ENCODE measurements at regions not wholly inside any gene's neighbourhood (a gene's known extent, or its start where the extent isn't known, plus 50 kb on each side); places are given as distances from the start of the nearest gene placed in this dataset.
"Not testable (repeated sequence)": the region's sequence is repeated elsewhere in the genome, so short reads cannot be mapped to it uniquely, and the experiment has no call there.

GRCh38 chr10:30728766-30729165 is 99.2 kb upstream of the LYZL2 start:
- DNase-seq = no peak

DNA sequence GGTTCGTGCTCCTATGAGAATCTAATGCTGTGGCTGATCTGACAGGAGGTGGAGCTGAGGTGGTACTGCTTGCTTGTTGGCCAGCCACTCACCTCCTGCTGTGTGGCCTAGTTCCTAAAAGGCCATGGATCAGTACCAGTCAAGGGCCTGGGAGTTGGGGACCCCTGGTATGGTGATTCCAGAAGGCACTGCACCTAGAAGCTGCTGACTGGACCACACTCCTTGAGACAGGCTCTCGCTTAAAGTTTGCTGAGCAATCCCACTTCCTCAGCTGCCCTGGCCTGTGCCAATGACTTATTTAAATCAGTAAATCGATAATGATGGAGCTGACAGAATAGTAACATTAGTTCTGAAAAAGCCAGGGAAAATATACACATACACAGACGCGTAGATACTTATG is 98.6 kb upstream of the LYZL2 start:
- no peak for DNase-seq

DNA sequence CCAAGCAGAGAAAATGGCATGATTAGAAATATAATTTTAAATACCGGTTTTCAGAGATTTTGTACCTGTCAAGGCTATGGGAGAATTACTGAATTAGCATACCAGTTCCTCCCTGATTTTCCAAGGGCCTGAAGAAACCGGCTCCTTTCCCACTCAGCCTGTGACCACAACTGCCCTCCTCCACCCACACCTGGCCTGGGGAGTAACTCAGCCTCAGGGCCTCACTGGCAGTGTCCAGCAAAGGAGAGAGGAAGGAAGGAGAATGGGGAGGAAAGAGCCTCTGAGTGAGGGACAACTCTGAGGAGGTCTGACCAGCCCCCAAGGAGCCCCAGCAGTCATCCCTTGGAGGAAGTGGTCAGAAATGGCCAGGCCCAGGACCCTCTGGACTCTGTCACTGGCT is 98.0 kb upstream of the LYZL2 start:
- no peak for DNase-seq

DNA sequence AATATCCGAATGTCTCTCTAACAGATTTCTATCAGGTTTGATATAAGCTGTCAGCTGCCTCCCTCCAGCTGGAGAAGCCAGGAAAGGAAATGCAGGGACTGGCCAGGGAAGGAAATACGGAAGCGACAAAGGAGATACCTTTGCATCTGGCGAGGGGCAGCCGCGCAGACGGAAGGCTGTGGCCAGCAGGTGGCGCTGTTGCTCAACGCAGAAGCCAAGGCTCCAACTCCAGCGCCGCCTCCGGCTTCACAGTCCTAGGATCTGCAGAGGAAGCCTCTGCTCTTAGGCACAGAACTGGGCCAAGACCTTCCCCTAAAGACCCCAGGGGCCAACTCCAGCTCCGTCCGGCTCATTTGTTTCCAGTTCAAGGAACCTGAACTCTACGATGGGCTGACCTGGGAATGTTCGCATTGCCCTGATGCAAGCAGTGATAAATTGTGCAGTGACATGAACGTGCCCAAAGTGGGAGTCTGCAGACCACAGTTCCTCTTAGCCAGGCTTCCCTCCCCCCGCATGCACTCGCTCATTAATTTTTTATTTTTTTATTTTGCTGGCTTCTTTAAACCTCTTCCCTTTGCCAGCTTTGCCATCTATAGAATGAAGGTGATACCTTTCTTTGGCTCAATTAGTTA is 97.3 kb upstream of the LYZL2 start:
- peak; percentile 6 to 65 for DNase-seq

DNA sequence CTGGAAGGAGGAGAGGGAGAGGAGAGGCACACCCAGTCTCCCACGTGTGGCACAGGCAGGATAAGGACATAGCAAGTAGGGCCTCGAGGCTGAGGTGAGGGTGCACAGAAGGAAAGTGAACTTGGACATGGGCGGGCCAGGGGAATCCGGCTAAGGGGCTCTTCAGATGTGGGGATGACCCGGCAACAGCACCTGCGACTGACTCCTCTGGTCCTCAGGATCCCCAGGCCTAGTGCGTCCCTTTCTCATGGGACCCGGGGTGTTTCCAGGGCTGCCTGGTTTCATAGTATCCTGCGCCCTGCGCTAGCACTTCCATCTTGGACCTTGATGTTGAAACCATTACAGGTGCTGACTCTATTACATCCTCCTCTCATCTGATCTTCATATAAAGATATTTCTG is 96.1 kb upstream of the LYZL2 start:
- DNase-seq = no peak

DNA sequence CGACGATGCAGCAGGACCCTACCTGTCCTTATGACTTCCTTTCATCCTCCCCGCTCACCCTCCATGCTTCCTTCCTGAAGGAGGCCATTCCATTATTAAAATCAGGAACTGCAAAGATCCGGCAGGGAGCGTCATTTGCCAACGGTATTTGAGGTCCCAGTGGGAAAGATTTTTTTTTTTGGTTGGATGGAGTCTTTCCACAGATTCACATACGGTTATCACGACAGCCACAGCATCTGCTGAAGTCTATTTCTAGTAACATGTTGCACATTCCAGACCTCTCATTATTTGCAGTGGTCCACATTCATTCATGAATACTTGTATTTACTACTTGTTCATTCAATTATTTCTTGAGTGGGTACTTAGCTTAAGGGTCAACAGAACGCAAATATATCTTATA is 94.7 kb upstream of the LYZL2 start:
- DNase-seq = no peak

GRCh38 chr10:30722956-30723620 is 93.5 kb upstream of the LYZL2 start:
- DNase-seq = no peak

DNA sequence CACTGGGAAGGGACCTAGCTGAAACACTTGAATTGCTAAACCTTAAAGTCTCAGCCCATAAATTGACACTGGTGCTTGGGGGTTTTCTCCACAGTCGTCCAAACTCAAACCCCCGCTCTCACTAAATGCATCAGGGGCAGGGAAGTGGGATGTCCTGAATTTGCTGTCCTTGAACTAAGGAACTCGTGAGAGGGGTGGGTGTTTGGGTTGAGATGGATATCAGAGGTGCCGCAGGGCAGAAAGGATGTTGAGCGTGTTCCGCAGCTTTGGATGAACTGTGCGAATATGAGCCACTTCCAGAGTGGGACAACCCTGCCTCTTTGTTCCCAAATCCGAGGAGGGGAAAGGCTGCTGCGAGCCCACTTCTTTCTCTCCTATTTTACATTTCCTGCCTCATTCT is 90.3 kb upstream of the LYZL2 start:
- DNase-seq = no peak

- DNase-seq = no peak
These were observed 80.3 kb upstream of the LYZL2 start for GRCh38 chr10:30709700-30710358.

DNA sequence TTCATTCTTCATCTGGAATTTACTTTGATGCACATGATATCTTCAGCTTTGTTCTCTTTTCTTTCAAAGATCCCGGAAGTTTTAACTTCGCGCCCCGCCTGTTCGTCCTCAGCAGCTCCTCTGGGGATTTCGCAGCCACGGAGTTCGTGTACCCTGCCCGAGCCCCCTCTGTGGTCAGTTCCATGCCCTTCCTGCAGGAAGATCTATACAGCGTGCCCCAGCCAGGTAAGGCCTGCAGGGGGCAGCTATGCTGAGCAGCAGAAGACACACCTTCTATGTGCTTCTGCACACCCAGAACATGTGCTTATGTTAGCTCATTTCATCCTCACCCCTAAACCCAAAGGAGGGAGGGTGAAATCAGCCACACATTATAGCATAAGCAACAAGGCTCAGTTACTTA is 79.7 kb upstream of the LYZL2 start:
- DNase-seq = no peak

DNA sequence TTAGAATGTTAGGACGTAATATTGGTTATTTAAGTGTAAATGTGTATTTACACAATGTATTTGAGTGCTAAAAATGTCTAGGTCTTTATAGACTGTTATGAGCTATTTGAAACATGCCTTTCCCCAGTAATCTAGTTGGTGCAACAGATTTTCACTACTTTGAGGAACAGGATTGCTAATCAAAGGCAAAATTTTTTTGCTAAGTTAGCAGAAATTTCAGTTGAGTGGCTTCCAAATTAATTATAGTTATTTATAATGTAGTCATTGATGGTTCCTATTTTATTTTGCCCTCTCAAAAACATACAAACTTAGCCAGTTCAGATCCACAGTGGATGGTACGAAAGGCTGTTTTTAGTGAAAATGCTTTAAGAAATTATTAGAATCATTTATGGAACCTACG is 78.7 kb upstream of the LYZL2 start:
- DNase-seq = no peak

- not testable (repeated sequence) for DNase-seq
These were observed 76.6 kb upstream of the LYZL2 start for GRCh38 chr10:30706189-30706588.

- no peak for DNase-seq
These were observed 76.1 kb upstream of the LYZL2 start for GRCh38 chr10:30705625-30706149.

DNA sequence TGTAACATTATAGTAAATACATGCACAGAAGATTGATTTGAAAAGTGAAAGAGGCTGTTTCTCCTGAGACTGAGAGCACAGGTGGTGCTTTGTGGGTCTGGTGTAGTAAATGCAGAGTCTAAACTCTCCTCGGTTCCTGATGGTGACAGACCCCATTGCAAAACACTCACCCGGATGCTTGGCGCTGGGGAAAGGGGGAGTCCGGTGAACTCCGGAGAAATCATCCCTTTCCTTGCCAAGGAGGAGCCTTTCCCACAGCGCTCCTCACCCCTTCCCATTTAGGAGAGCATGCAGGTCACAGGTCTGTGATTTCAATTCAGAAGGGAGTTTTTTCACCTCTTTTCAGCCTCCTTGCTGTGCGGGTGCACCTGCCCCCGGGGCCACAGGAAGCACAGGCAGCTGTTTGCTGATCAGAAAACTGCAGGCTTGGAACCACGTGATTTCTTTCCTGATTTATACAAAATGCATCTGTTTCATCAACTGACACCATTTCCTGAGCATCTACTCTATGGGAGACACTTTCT is 75.6 kb upstream of the LYZL2 start:
- DNase-seq = no peak

DNA sequence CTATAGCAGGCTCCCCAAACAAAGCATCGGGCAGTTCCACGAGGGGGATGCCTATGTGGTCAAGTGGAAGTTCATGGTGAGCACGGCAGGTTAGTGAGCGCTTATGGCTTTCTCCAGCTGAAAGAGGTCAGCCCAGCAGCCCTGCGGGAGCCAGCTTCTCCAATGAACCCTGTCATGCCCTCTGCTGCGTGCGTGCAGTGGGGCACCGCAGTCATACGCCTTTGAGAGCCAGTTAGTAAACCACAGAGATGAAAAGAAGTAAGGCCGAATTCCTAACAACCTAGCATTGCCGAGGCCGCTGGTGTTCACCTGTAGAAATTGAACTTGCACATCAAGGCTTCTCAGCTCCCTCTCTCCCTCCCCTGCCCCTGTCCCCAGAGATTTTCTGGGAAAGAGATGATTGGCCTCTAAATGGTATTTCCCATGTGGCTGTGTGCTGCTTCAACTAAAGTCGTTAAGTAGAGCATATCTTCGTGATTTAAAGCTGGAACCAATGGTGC is 75.1 kb upstream of the LYZL2 start:
- not testable (repeated sequence) for DNase-seq

DNA sequence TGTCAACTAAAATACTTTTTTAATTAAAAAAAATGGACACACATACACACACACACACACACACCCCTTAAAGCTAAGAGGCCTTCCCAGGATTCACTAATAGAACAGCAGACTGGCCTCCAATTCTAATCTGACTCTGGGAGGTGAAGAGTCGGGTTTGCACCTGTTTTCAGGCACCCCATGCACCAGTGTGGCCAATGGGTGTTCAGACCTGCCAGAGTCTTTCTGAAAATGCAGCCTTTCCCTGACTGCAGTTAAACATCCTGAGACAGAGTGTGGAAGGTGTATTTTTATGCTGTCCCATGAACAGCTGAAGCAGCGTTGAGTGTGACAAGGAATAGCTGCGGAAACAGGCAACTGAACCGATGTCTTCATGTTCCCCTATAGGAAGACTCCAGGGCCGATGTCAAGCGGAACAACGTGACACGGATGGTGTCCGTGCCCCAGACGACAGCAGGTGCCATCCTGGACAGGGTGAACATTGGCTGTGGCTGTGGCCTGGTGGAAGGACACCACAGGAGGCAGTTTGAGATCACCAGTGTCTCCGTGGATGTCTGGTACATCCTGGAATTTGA is 74.6 kb upstream of the LYZL2 start:
- DNase-seq = no peak

- DNase-seq = not testable (repeated sequence)
These were observed 73.9 kb upstream of the LYZL2 start for GRCh38 chr10:30703446-30703845.

DNA sequence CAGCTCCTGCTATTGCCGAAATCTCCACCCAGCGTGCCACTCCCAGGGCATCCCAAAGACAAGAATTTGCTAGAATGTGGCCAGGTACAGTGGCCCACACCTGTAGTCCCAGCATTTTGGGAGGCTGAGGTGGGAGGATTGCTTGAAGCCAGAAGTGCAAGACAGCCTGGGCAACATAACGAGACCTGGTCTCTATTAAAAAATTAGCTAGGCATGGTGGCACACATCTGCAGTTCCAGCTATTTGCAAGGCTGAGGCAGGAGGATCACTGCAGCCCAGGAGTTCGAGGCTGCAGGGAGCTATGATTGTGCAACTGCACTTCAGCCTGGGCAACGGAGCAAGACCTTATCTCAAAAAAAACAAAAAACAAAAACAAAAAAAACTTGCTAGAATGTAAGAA is 73.3 kb upstream of the LYZL2 start:
- no peak for DNase-seq

- no peak for DNase-seq
These were observed 72.1 kb upstream of the LYZL2 start for GRCh38 chr10:30701451-30702173.

DNA sequence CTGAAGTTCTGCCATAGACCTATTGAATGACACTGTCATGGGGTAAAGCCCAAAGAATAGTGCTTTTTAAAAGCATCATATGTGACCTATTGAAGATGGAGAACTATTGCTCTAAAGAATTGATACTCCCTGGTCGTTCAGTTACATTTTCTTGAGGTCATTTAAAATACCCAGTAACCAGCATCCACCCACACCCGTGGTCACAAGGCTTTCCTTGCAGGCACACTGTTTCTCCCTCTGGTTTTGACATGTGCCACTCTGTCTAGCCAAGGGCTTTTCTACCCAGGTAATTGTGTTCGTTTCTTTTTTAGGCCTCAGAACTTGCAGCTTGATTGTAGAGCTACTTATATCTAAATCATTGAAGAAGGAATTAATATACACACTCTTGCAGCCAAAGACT is 68.3 kb upstream of the LYZL2 start:
- no peak for DNase-seq

DNA sequence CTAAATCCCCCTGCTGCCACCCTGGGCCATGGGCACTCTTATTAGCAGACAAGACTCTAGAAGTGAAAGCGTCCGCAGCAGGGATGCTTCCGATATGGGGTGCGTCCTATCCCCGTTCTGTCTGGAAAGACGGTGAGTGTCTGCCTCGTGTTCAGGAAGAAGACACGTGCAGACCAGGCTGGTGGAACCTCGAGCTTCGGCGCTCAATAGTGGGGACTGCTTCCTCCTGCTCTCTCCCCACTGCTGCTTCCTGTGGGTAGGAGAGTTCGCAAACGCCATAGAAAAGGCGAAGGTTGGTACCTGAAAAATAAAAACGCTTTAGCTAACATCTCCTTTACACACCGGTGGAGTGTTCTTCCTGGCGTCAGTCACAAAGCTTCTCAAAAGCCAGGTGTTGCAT is 67.7 kb upstream of the LYZL2 start:
- DNase-seq = not testable (repeated sequence)

GRCh38 chr10:30696416-30697185 is 67.0 kb upstream of the LYZL2 start:
- DNase-seq = not testable (repeated sequence)
